LNCaP clone FGC (cell line): ENCODE measurements at regions not wholly inside any gene's neighbourhood (a gene's known extent, or its start where the extent isn't known, plus 50 kb on each side); places are given as distances from the start of the nearest gene placed in this dataset.

Experiments used
- DNase-seq: peaks from one replicate; pipeline ENCODE4 v3.0.0-alpha.2; 2011; ENCODE audit warnings: low read depth
- H3K4me3 ChIP-seq: 2 replicates; pipeline ENCODE4 v1.5.1; 2011; ENCODE audit warnings: mild to moderate bottlenecking, low read depth, low read length, control low read depth
- TF ChIP-seq, protein P1 (sequence below): IDR thresholded peaks from 2 replicates; pipeline ENCODE4 v1.5.1; 2012; ENCODE audit warnings: mild to moderate bottlenecking; ENCODE audit not compliant: control insufficient read depth, insufficient read depth; ENCODE audit errors: extremely low read depth

DNA sequence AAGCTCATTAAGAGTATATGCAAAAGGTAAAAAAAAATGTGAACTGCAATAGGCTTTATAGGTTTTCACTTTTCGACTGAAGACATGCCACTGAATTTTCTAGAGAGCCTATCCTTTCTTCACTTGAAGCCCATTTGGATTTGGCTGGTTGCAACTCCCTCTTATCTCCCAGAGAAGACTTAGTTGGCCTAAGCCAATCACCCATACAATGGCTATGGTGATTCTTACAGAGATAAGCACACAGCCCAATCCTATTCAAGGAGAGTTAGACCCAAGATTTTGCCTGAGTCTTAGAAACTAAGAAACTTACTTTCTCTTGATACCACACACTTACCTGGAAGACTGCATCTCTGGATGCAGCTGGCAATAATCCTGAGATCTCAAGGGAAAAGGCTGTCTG, 167.3 kb upstream of the PTCHD4 start:
- H3K4me3 ChIP-seq: no peak overlapping the region
- TF ChIP-seq, protein P1, sequence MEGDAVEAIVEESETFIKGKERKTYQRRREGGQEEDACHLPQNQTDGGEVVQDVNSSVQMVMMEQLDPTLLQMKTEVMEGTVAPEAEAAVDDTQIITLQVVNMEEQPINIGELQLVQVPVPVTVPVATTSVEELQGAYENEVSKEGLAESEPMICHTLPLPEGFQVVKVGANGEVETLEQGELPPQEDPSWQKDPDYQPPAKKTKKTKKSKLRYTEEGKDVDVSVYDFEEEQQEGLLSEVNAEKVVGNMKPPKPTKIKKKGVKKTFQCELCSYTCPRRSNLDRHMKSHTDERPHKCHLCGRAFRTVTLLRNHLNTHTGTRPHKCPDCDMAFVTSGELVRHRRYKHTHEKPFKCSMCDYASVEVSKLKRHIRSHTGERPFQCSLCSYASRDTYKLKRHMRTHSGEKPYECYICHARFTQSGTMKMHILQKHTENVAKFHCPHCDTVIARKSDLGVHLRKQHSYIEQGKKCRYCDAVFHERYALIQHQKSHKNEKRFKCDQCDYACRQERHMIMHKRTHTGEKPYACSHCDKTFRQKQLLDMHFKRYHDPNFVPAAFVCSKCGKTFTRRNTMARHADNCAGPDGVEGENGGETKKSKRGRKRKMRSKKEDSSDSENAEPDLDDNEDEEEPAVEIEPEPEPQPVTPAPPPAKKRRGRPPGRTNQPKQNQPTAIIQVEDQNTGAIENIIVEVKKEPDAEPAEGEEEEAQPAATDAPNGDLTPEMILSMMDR: no peak
- DNase-seq: no peak

DNA sequence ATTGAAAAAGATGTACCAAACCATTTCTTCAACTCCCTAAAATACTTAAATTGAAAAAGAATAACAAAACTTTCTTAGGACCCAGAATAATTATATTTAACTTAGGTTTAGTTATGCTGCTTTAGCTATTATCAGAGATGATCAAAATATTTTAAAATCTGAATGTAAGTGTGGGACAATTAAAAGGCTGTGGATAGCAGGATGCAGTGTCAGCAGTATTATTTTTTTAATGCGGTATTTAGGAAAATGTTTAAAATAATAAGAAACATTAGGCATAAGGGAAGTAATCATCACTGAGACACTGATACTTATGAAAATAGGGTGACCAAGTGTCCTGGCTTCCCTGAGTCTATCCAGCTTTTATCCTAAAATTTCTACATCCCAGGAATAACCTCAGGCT, 161.5 kb upstream of the PTCHD4 start:
- no peak for DNase-seq
- H3K4me3 ChIP-seq: no peak overlapping the region

DNA sequence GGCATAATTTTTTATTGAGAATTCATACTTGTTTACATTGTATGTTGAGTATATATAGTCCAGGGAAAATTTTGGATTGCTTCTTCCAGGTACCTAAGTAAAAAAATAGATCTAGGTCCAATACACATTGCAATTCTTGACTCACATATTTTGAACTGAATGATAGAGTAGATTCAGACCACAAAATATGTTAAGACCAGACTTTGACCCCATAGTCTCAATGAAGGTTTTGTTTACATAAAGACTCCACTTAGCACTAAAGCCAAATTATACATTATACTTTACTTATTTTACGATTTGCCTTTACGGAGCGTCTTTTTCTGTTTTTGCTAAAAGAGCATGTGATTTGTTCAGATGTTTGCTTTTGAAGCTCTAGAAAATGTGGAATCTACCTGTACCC, 144.1 kb upstream of the PTCHD4 start:
- TF ChIP-seq, protein P1: no peak
- no peak for DNase-seq
- H3K4me3 ChIP-seq: no peak overlapping the region

More for the DNA sequence above, 161.5 kb upstream of the PTCHD4 start:
- TF ChIP-seq, protein P1: no peak

DNA sequence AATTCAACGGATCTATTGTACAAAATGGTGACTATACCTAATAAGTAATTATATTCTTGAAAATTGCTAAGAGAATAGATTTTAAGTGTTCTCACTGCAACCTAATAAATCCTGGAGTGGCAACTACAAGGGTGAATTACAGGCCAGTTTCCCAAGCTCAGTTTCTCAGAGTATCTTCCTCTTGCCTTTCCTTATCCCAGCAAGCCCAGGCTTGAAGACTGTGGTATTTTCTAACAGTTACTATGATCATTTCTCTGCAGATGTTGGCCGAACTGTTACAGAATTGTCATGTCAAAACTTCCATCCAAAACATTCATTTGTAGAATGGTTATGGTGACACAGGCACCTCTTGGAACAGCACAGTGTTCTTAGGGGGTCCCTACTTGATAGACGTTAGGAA, 138.1 kb upstream of the PTCHD4 start:
- no peak for DNase-seq
- TF ChIP-seq, protein P1: no peak
- no peak overlapping the region for H3K4me3 ChIP-seq

DNA sequence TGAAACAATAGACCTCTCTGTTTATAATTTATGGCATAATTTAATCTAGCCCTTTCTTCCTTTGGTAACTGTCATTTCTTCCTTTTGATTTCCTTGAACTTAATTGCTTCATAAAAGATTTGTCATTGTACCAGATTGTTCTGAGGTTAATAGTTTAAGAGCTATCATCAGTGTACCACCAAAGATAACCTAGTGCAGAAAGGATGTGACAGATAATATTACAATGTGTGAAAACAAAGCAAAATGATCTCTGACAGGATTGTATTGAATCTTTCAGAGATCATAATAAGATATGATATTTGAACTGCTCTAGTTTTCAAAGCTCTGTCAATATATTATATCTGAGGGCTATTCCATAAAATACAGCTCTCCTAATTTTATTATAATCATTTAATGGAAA, 132.1 kb upstream of the PTCHD4 start:
- TF ChIP-seq, protein P1: no peak
- no peak overlapping the region for H3K4me3 ChIP-seq
- DNase-seq: no peak

DNA sequence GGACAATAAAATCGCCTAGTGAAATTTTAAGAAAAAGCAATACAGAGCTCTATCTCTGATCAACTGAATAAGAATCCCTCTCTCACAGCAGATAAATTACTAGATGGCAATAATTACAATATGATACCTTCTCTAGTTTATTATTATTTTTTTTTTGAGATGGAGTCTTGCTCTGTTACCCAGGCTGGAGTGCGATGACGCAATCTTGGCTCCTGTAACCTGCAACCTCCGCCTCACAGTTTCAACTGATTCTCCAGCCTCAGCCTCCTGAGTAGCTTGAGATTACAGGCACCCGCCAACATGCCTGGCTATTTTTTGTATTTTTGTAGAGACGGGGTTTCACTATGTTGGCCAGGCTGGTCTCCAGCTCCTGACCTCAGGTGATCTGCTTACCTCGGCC, 129.3 kb upstream of the PTCHD4 start:
- H3K4me3 ChIP-seq: no peak overlapping the region
- no peak for DNase-seq

DNA sequence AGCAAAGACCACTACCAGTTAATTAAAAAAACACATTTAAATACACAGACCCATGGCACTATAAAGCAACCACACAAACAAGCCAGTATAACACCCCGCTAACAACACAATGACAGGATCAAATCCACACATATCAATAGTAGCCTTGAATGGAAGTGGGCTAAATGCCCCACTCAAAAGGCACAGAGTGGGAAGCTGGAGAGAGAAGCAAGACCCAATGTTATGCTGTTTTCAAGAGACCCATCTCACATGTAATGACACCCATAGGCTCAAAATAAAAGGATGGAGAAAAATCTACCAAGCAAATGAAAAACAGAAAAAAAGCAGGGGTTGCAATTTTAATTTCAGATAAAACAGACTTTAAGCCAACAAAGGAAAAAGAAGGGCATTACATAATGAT, 125.4 kb upstream of the PTCHD4 start:
- no peak overlapping the region for H3K4me3 ChIP-seq
- DNase-seq: no peak
- TF ChIP-seq, protein P1: no peak

More for the DNA sequence above, 129.3 kb upstream of the PTCHD4 start:
- TF ChIP-seq, protein P1: no peak
